Ectodermal cell (in vitro differentiated cells): ENCODE measurements at regions not wholly inside any gene's neighbourhood (a gene's known extent, or its start where the extent isn't known, plus 50 kb on each side); places are given as distances from the start of the nearest gene placed in this dataset.
A peak's percentile ranks its signal among the peaks of the same experiment; 100 is the strongest.
"Not testable (repeated sequence)": the region's sequence is repeated elsewhere in the genome, so short reads cannot be mapped to it uniquely, and the experiment has no call there.

ENCODE experiments used
- H3K27ac ChIP-seq: 2 replicates; pipeline ENCODE4 v1.7.0; 2013; ENCODE audit warnings: mild to moderate bottlenecking, low read depth, low read length; ENCODE audit not compliant: insufficient read depth, poor library complexity, severe bottlenecking
- H3K27me3 ChIP-seq: 2 replicates; pipeline ENCODE4 v1.7.0; 2013; ENCODE audit warnings: mild to moderate bottlenecking, low read length; ENCODE audit not compliant: insufficient read depth, control insufficient read depth, poor library complexity, severe bottlenecking
- H3K36me3 ChIP-seq: one replicate; pipeline ENCODE4 v1.7.0; 2013; ENCODE audit warnings: low read length; ENCODE audit not compliant: control insufficient read depth, insufficient read depth
- H3K4me1 ChIP-seq: one replicate; pipeline ENCODE4 v1.7.0; 2013; ENCODE audit warnings: low read length; ENCODE audit not compliant: control insufficient read depth, insufficient read depth
- H3K4me3 ChIP-seq: 2 replicates; pipeline ENCODE4 v1.7.0; 2013; ENCODE audit warnings: low read depth, low read length, control low read depth; ENCODE audit not compliant: insufficient read depth
- H3K9me3 ChIP-seq: 2 replicates; pipeline ENCODE4 v1.7.0; 2013; ENCODE audit warnings: mild to moderate bottlenecking, low read length, moderate library complexity; ENCODE audit not compliant: control insufficient read depth
- WGBS, 2 experiments: methylation state at CpG; one replicate each; pipeline ENCODE4 v1.1.7; 2013; ENCODE audit warnings: missing lambda C conversion rate in 2 of 2; 5-methylcytosine and 5-hydroxymethylcytosine counted together

DNA sequence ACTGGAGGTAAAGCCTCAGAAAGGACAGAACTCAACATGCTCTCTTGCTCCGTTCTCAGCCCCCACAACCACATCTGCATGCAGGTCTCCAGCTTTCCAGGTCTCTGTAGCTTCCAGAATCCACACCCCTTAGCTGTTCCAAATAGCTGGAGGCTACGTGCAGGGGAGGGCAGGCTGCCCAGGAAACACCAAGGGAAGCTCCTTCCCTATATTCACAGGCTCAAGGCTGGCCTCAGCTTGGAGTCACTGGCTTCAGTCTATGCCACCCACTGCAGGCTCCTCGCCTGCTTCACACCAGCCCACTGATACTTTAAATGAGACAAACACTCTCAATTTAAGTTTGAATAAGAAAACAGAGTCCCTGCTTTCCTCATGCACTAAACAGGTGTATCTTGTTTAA, 73.3 kb downstream of the ASCL4 start:
- Histone ChIP-seq H3K27ac (no peak overlapping the region), H3K9me3 (no peaks in the 10 kb centered on the region), H3K4me3 (no peak overlapping the region), H3K4me1 (peaks cover 3% of the 10 kb centered on the region), H3K27me3 (peaks cover 72% of the 10 kb centered on the region), H3K36me3 (no peaks in the 10 kb centered on the region)
- 49 to 58% methylated on average over 3 of the region's 3 CpGs for WGBS, 2 experiments

DNA sequence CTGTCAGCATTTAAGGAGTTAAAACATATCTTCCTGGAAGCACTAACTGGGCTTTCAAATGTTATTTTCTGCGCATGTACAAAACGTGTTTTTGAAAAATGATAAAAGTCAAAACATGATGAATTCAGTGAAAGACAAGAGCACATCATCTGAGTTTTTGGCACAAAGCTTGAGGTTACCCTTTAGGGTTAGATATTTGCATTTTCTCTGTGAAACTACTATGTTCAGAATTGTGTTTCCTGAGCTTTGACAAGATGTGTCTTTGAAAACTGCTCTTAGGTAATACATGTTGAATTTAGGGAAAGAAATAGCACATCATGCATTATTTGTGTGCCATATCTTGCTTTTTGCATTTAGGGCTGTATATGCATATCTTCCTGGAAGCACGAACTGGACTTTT, 79.0 kb downstream of the ASCL4 start:
- Histone ChIP-seq H3K36me3 (no peaks in the 10 kb centered on the region), H3K4me3 (no peak overlapping the region), H3K27me3 (peaks cover 53% of the 10 kb centered on the region), H3K9me3 (no peaks in the 10 kb centered on the region), H3K27ac (no peak overlapping the region), H3K4me1 (no peaks in the 10 kb centered on the region)
- 78 to 83% methylated on average over 3 of the region's 3 CpGs for WGBS, 2 experiments

DNA sequence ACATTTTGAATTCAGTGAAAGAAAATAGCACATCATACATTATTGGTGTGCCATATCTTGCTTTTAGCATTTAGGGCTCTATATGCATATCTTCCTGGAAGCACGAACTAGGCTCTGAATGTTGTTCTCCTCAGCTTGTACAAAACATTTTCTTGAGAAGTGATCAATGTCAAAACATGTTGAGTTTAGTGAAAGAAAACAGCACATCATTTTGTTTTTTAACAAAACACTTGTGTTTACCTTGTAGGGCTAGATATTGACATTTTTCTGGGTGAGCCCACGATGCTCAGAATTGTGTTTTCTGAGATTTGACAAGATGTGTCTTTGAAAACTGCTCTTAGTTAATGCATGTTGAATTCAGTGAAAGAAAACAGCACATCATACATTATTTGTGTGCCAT, 81.0 kb downstream of the ASCL4 start:
- H3K27ac ChIP-seq: no peak overlapping the region
- WGBS, 2 experiments: 82 to 88% methylated on average over 2 of the region's 2 CpGs
- no peaks in the 10 kb centered on the region for H3K36me3 ChIP-seq
- no peaks in the 10 kb centered on the region for H3K9me3 ChIP-seq
- peaks cover 55% of the 10 kb centered on the region for H3K27me3 ChIP-seq
- H3K4me1 ChIP-seq: no peaks in the 10 kb centered on the region
- no peak overlapping the region for H3K4me3 ChIP-seq

DNA sequence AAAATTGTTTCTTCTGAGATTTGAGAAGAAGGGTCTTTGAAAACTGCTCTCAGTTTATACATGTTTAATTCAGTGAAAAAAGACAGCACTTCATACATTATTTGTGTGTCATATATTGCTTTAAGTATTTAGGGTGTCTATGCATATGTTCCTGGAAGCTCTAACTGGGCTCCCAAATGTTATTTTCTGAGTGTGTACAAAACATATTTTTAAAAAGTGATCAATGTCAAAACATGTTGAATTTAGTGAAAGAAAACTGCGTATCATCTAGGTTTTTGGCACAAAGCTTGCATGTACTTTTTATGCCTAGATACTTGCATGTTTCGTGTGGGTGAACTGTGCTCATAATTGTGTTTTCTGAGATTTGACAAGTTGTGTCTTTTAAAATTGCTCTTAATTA, 81.6 kb downstream of the ASCL4 start:
- no peaks in the 10 kb centered on the region for H3K4me1 ChIP-seq
- no peak overlapping the region for H3K27ac ChIP-seq
- H3K9me3 ChIP-seq: no peaks in the 10 kb centered on the region
- WGBS, 2 experiments: 46 to 48% methylated on average over 2 of the region's 2 CpGs
- no peak overlapping the region for H3K4me3 ChIP-seq
- H3K27me3 ChIP-seq: peaks cover 61% of the 10 kb centered on the region
- no peaks in the 10 kb centered on the region for H3K36me3 ChIP-seq

DNA sequence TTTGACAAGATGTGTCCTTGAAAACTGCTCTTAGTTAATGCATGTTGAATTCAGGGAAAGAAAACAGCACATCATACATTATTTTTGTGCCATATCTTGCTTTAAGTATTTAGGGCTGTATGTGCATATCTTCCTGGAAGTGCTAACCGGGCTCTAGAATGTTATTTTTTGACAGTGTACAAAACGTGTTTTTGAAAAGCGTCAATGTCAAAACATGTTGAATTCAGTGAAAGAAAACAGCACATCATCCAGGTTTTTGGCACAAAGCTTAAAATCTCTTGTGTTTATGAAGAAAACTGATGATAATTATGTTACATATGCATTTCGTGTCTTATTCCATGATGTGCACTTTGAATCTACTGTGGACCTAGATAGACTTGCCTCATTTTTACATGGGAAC, 82.7 kb downstream of the ASCL4 start:
- H3K27ac ChIP-seq: no peak overlapping the region
- no peaks in the 10 kb centered on the region for H3K9me3 ChIP-seq
- H3K4me1 ChIP-seq: no peaks in the 10 kb centered on the region
- 83 to 89% methylated on average over 4 of the region's 4 CpGs for WGBS, 2 experiments
- H3K27me3 ChIP-seq: peaks cover 71% of the 10 kb centered on the region
- no peak overlapping the region for H3K4me3 ChIP-seq
- H3K36me3 ChIP-seq: no peaks in the 10 kb centered on the region

DNA sequence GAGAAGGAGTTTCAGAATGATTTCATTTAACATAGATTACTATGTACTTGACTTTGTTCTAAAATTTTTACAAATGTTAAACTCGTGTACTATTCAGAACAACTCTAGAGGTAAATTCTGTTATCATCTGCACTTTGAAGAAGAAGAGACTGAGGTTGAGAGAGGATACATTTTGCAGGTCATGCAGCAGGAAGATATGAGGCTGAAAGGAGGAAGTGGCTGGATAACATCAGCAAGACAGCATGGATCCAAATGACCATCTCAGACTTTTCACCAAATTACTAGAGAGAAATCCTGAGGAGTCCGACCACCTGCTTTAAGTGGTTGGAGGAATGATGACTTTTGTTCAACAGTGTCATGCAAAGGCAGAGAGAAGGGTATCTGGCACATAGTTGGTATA, 84.9 kb downstream of the ASCL4 start:
- H3K27me3 ChIP-seq: peaks cover 86% of the 10 kb centered on the region
- WGBS, 2 experiments: 78 to 80% methylated on average over 1 to 2 of the region's 2 CpGs
- no peak overlapping the region for H3K4me3 ChIP-seq
- no peaks in the 10 kb centered on the region for H3K9me3 ChIP-seq
- no peak overlapping the region for H3K27ac ChIP-seq
- no peaks in the 10 kb centered on the region for H3K4me1 ChIP-seq
- H3K36me3 ChIP-seq: no peaks in the 10 kb centered on the region

DNA sequence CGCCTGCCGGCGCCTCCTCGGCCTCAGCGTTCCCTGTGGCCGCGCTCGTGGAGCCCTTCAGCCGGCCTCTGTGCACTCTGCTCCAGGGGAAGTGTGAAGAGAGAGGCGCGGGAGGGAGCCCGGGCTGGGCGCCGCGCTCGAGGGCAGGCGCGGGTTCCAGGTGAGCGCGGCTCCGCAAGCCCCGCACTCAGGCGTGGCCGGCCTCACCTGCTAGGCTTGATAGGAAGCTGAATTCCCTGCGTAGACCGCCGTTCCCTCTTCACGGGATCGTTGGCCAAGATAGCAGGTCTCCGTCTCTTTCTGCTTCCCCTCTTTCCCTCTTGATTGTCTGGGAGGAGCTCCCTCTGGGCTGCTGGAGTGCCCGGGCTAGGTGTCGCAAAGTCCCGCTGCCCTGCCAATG, 89.7 kb downstream of the ASCL4 start:
- 1% methylated on average over 33 of the region's 33 CpGs for WGBS, 2 experiments
- peaks cover 84% of the 10 kb centered on the region for H3K27me3 ChIP-seq
- H3K4me1 ChIP-seq: no peaks in the 10 kb centered on the region
- peak overlapping the region; percentile 34 for H3K4me3 ChIP-seq
- H3K36me3 ChIP-seq: no peaks in the 10 kb centered on the region
- no peak overlapping the region for H3K27ac ChIP-seq
- no peaks in the 10 kb centered on the region for H3K9me3 ChIP-seq

DNA sequence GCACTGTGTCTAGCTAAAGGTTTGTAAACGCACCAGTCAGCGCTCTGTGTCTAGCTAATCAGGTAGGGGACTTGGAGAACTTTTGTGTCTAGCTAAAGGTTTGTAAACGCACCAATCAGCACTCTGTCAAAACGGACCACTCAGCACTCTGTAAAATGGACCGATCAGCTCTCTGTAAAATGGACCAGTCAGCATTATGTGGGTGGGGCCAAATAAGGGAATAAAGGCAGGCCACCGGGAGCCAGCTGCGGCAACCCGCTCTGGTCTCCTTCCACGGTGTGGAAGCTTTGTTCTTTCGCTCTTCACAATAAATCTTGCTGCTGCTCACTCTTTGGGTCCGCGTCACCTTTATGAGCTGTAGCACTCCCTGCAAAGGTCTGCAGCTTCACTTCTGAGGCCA, 90.2 kb downstream of the ASCL4 start:
- not testable (repeated sequence) for H3K36me3 ChIP-seq, H3K4me3 ChIP-seq, H3K9me3 ChIP-seq, H3K27ac ChIP-seq, H3K4me1 ChIP-seq
- WGBS, 2 experiments: 44% methylated on average over 12 of the region's 12 CpGs
- peaks cover 85% of the 10 kb centered on the region for H3K27me3 ChIP-seq

DNA sequence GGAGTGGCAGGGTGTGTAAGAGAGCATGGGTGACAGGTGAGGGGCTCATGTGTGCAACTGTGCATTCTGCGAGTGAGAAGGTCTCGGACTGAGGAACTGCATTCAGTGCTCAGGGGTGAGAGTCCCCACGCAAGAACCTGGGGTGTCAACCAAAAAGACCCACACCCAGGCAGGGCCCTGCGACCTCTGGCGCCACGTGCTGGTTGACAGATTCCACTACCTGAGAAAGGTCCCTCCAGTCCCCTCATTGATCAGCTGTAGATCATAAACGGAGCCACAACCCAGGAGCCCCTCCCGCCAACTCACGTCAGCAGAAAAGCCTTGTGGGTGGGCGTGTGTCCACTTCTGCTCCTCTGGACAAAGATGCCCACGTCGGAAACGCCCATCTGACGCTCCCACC, 98.7 kb downstream of the ASCL4 start:
- H3K4me1 ChIP-seq: no peaks in the 10 kb centered on the region
- peaks cover 35% of the 10 kb centered on the region for H3K27me3 ChIP-seq
- 67 to 76% methylated on average over 14 of the region's 14 CpGs for WGBS, 2 experiments
- no peak overlapping the region for H3K4me3 ChIP-seq
- H3K36me3 ChIP-seq: no peaks in the 10 kb centered on the region
- H3K9me3 ChIP-seq: no peaks in the 10 kb centered on the region
- no peak overlapping the region for H3K27ac ChIP-seq

DNA sequence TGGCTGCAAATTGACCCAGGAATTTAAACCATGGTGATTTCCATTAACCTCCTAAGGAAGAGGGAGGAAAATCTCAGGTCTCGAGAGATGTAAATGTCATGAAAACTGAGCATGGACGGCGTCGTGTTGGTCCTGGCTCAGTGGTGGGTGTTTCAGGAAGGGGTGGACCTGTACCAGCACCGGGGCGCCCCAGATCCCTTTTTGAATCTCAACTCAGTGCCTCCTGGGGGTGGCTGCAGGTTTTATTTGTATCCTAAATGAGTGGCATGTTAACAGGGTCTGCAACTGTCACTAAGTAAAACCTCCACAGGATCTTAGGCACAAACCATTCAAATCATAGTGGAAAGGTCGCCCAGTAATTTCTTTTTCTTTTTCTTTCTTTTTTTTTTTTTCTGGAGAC, 101.3 kb downstream of the ASCL4 start:
- Histone ChIP-seq H3K9me3 (no peaks in the 10 kb centered on the region), H3K36me3 (no peaks in the 10 kb centered on the region), H3K4me3 (no peak overlapping the region), H3K27me3 (peaks cover 17% of the 10 kb centered on the region), H3K4me1 (no peaks in the 10 kb centered on the region), H3K27ac (no peak overlapping the region)
- WGBS, 2 experiments: 79 to 83% methylated on average over 7 of the region's 7 CpGs
